GOT3 (cell line): ENCODE measurements at regions not wholly inside any gene's neighbourhood (a gene's known extent, or its start where the extent isn't known, plus 50 kb on each side); places are given as distances from the start of the nearest gene placed in this dataset.

ENCODE experiments used
- DNase-seq: peaks from one replicate; lab custom pipeline; 2025; ENCODE audit warnings: mixed read lengths; lab: John Stamatoyannopoulos, UW

DNA sequence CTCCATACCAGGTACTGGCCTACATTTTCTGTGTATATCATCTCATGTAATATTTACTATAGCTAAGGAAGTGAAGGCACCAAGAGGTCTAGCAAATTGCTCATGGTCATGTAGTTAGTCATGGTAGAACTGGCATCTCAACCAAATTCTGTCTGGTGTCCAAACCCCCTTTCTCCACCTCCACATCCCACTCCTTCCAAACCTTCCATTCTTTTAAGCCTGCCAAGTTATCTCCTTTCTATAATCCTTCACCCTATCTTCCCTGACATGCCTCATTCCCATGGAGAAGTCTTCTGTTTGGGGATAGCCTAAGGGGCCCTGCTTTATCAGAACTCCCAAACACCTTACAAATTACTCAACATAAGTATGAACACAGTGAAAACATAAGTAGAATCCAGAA lies 196.2 kb upstream of the HMGA2 start:
- DNase-seq = no peak

DNA sequence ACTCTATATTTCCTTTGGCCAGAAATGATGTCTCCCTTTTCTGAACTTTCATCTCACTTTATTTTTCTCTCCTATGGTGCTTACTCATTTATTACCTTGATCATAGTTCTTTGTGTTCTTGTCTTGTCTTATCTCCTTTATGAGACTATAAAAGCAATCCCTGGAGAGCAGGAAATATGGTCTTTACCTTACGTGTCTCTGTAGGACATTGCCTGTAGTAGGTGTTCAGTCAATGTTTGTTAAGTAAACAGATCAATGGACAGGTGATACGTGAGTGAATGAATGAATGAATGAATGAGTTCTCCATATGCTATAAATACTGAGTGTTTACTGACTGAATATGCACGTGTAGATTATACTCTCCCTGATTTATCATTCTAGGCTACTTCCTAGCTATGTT lies 193.7 kb upstream of the HMGA2 start:
- no peak for DNase-seq

DNA sequence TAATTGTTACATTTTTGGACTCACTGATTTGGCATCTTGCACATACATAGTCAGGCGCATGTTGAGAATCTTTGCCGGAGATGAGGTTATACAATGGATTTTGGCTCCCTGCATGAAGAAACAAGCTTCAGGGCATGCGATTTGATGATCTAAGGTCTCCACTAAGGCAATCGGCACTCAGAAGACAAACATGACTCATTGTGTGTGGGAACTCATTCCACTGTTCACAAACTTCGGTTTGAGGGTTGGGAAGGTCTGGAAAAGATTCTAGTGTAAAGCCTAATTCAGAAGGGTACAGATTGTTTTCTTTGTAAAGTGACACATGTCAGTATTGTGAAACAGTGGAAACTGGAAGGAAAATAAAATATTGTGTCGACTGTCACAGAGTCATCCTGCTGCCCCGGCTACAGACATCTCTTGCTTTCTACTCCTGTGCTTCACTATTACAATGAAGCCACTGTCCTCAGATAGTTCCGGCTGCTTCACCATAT lies 192.6 kb upstream of the HMGA2 start:
- no peak for DNase-seq

DNA sequence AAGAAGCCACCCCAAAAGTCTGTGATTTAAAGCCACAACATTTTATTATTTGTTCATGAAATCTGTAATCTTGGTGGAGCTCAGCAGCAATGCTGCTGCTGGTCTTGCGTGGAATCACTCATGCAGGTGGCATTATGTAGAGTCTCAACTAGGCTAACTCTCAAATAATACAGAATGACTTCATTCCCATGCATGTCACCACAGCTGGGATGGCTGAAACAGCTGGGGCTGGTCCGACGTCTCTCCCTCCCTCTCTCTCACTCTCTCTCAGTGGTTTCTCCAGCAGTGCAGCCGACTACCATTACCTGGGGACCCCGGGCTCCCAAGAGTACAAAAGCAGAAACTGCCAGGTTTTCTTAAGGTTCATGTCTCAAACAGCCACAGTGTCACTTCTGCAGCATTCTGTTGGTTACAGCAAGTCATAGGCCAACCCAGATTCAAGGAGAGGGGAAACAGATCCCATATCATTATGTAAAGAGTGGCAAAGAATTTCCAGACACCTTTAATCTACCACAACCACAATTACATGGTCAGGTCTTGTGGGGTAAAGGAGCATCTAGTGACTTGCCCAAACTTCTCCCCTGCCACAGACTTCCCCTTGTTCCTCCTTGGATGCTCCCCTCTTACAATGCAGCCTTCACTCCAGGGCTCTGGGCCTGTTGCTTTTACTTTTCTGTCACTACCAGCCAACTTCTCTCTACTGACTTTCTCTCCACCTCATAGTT lies 192.0 kb upstream of the HMGA2 start:
- DNase-seq = no peak

DNA sequence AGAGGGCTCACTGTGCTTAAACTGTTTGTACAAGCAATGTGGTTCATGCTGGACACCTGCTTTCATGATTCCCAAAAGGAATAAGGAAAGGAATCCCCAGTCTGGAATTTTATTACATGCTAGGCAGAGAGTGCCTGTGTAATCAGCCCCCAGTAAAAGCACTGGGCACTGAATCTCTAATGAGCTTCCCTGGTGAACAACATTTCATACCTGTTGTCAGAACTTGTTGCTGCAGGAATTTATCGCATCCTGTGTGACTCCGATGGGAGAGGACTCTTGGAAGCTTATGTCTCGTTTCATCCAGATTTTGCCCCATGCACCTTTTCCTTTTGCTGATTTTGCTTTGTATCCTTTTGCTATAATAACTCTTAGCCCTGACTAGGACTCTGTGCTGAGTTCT lies 190.2 kb upstream of the HMGA2 start:
- DNase-seq = no peak

DNA sequence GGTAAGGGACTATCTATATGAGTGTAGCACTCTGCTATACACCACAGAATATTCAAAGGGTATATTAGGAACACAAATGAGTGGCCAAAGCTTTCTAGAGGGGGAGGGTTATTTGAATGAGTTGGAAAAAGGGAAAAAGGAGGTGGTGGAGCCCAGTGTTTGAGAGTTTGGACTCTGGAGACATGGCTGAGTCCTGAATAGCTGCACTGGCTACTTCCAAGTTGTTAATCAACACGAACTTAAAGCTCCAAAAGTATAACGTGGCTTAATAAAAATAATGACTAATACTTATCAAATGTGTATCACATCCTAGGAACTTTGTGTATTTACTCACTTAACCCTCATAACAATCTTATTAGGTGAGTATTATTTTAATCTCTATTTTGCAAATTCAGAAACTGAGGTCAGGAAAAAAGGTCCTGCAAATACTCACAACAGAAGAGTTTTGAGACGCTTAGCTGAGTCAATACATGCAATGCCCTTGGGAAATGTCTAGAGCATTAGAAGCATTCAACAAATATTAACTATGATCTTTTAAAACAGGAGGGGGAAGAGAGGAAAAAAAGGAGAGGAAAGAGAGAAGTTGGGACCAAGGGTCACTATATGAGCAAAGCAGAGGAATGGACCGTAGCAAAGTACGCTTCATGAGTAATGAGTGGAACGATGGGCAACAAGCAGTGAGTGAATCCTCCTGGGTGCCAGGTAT lies 189.5 kb upstream of the HMGA2 start:
- DNase-seq = no peak

DNA sequence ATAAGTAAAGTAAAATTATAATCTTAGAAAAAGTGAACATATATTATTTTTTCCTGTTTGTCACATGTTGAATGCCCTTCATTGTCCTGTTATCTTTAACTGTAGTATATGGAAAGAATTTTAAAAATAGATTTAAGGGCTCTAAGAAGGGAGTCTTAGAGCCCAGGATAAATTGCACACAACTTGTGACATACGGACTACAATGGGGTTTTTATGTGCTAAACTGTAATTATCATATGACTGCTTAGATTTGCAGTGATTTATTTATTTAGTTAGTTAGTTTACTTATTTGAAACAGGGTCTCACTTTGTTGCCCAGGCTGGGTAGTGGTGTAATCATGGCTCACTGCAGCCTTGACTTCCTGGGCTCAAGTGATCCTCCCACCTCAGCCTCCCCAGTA lies 187.8 kb upstream of the HMGA2 start:
- no peak for DNase-seq

DNA sequence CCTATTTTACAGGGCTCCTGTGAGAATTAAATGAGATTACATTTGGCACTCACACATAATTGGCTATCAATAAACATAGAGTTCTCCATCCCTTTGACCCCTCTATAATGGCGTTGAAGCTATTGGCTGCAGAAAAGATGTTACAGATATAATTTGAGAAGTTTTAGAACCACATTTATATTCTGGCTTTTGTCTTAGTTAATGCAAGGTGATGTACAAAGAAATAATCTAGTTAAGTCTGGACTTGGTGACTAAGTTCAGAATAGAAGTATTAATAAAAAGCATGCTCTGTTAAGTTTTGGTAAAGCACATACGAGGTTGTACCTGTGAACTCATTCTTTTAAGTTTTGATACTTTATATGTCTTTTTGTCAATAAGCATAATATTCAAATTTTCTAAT lies 187.1 kb upstream of the HMGA2 start:
- no peak for DNase-seq

DNA sequence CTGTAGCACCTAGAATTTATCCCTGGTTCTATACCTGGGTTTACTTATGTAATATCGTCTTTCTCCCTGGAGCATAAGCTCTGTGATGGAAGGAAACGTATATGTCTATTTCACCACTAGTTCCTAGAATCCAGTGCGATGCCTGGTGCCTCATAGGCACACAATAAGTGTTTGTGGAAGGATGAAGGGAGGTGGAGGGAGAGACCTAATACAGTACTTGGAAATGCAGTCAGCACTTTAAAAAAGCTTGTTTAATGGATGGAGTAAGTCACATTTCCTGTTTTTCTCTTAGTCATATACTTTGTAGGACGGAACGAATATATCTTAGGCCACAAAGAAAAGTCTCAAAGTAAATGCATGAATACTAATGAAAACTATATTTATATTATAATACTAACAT lies 186.5 kb upstream of the HMGA2 start:
- no peak for DNase-seq

DNA sequence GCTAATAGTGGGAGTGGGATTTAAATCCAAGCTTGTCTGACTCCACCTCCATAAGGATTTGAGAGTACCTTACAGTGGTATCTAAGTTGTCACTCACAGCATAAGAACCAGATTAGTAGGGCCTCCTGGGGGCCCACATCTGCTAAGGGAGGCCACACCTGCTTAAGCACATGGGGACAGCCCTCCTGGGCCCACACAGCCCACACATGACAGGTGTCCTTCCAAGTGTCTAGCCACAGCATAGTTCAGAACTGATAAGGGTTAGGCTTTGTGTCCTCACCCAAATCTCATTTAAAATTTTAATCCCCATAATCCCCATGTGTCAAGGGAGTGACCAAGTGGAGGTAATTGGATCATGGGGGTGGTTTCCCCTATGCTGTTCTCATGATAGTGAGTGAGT lies 186.0 kb upstream of the HMGA2 start:
- no peak for DNase-seq

DNA sequence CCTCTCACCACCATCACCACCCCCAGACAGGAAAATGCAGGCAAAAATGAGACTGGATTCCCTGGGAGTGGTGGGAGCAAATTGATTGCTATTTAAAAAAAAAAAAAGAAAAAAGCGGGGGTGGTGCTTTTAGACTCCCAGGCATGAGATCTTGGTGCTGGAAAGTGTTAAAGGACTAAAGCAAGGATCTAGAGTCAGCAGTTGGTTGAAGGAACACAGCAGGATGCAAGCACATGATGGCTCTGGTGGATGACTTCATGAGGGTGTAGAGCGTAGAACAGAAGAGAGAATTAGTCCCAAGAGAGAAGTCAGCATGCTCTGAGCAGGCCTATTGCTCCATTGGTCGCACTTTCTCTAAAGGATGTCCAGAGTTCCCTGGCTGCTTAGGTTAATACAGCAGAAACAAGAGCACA lies 183.8 kb upstream of the HMGA2 start:
- DNase-seq = no peak

DNA sequence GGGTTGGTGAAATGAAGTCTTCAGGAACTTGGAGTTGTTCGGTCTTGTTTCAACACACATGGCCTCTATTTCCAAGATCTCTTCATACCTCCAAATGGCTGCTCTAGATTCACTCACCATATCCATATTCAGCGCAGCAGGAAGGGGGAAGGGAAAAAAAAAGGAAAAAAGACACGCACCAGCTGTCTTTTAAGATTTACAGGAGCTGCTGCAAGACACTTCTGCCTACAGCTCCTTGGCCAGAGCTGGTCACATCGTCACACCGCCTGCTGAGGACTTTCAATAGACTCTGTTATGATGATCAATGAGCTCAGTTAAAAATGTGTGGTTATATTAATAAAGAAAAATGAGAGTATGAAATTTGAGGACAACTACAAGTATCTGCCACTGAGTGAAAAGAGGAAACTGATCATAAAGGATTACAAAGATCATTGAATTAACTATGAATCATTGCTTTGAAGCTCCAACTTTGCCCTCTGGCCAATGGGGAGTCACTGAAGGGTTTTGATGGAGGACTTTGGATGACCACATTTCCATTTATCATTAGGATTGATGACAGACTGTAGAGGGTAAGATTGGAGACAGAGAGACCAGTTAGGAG lies 182.1 kb upstream of the HMGA2 start:
- no peak for DNase-seq

DNA sequence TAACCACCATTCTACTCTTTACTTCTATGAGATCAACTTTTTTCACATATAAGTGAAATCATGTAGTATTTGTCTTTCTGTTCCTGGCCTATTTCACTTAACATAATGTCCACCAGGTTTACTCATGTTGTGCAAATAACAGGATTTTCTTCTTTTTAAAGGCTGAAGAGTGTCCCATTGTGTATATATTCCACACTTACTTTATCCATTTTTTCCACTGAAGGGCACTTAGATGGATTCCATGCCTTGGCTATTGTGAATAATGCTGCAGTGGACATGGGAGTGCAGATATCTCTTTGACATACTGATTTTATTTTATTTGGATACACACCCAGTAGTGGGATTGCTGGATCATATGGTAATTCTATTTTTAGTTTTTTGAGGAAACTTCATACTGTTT lies 181.1 kb upstream of the HMGA2 start:
- no peak for DNase-seq

DNA sequence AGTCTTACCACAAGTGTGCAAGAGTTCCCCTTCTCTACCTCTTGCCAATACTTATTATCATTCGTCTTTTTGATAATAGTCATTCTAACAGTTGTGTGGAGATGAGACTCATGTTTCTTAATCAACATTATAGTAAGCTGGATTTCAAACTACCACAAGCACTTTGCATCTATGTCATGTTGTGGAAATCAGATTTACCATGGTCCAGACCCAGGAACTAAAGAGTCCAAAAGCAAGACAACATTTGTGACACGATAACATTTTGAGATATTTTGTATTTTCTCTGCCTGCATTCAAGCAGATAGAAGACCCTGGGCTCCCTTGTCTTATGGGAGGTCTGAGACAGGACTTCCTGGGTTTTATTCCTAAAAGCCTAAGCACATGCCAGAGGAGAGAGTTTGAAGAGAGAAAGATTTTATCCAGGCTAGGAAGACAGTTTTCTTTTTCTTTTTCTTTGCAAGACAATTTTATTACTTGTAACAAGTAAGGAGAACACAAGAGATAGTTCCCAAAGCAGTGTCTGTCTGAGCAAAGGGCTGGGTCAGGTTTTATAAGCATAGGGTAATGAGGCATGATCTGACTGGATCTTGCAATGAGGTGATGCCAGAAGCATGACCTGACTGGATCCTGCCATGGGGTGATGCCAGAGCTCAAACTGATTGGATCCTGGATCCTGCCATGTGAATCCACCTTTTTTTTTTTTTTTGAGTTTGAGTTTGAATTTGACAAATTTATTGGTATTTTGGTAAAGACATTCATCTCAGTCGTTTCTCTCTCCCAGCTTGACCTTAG lies 180.5 kb upstream of the HMGA2 start:
- DNase-seq = no peak

DNA sequence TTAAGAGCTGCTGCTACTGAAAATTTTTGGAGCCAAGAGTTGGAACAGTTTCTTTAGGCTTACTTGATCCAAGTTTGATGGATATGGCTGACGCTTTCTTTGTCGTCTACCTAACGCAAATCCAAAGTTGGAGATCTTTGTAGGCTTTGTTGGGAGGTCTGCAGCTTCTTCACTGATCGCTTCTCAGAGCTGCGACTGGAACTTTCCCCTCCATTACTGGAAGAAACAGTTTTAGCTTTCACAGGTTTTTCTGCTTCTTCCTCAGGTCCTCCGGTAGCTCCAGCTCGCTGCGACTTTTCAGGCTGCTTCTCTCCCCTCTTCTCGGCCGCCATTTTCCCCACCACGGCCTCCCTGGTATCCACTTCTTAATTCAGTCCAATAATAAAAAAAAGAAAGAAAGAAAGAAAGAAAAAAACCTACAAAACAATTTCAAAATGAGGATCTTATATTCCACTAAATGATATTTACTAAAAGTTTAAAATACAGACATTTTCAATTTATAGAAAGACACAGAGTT lies 178.1 kb upstream of the HMGA2 start:
- DNase-seq = no peak

DNA sequence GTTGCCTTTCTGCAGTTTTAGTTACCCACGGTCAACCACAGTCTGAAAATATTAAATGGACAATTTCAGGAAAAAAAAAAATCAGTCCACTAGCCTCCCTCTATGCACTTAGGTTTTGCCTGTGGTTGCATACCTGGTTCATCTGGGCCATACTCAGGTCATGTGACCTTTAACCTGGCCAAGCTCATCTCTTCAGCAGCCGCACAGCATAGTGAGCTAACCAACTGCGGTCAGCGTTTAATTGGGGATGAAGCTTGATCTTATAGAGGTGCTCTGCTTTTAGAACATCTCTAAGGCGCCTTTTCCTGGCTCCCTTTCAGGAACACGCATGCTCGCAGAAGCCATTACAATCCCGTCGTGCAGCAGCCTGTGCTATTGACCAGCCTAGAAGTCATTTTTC lies 177.2 kb upstream of the HMGA2 start:
- no peak for DNase-seq

DNA sequence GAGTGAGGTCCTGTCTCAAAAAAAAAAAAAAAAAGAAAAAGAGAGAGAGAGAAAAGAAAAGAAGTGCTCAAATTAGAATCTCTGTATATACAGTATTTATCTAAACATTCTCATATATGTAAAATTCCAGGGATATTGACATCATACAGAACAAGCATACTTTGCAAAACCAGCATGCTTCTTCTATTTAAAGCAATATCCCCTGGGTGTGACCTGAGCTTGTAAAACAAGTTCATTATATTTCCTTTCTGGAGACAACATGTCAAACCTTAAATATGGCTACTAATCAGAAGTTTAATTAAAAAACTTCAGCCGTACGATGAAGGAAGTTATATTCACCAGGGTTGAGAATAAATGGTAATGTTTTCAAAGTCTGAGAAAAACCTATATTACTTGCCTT lies 175.8 kb upstream of the HMGA2 start:
- no peak for DNase-seq

DNA sequence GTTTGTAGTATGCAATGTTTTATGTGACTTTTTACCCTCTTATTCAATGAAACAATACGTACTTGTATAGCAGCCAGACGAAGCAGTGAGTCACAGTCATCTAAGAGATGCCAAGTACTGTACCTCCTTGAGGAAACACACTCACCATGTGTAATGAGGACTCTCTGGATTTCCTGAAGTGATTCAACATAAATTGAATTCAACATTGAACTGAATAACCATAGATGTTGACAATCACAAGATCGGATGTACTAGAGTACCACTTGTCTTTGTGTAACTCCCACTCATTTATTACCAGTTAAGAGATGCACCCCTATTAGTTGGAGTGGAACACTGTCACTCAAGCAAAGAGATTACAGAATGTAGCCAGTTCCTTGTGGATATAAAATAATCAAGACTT lies 175.2 kb upstream of the HMGA2 start:
- DNase-seq = no peak

DNA sequence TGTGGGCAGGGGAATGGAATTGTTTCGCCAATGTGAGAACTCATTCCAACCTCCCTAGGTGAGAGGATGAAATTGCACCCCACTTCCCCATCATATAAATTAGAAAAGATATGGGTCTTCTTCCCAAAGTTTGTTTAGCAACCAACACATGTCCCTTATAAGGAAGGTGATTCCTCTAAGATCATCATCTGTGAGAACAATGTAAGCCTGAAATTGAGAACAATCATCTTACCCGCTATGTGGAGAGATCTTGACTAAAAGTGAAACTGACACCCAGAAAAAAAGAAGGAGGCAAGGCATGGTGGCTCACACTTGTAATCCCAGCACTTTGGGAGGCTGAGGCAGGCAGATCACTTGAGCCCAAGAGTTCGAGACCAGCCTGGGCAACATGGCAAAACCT lies 173.2 kb upstream of the HMGA2 start:
- no peak for DNase-seq

DNA sequence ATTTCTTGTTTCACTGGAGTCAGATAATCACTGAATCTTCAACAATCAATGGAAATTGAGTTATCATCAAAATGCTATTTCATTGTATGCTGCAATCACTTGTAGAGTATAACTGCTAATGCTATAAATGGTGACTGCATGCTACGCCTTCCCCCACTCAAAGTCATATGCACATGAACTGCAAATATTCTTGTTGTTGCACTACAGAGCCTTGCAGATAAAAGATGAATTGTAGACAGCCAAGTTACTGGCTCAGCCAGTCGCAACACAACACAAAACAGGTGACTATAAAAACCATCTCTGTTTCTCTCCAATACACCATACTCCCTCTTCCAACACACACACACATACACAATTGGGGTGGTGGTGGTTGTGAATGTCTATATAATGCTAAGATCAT lies 171.0 kb upstream of the HMGA2 start:
- no peak for DNase-seq

DNA sequence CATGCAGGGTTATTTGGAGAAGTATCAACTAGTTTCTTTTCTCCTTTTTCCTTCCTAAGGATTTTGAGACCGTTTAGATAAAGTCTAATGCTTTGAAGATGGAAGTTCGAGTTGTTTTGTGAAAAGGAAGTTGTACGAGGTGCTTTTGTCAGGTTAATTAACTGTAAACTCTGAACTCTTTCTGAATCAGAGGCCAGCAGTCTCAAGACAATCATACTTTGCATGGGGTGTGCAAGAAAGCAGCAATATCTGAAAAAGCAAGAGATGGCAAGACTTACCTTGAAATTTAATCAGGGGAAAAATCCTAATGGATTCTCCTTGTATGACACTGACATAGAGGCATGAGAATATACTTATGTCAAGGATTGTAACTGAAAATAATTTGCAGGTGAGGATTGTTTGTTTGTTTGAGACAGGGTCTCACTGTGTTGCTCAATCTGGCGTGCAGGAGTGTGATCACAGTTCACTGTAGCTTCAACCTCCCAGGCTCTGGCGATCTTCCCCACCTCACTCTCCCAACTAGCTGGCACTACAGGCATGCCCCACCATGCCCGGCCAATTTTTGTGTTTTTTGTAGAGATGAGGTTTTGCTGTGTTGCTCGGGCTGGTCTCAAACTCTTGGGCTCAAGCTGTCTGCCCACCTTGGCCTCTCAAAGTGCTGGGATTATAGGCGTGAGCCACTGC lies 170.2 kb upstream of the HMGA2 start:
- no peak for DNase-seq

DNA sequence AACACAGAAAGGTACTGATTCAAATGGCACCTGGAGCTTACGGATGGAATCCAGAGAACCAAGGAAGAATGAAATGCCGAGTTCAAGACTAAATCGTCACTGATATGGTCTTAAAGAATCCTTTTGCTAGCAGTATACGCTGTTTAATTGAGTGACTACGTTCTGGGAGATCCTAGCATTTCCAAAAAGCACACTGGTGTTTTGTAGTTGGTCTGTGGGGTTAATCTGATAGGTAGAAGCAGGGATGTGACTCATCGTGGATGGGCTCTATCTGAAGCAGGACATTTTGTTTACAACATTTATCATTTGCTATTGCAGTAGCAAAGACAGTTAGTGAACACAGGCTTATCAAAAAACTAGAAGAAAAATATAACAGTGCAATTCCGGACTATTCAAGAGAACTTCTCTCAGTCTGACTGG lies 169.2 kb upstream of the HMGA2 start:
- no peak for DNase-seq
